ENCODE measurements at regions not wholly inside any gene's neighbourhood (a gene's known extent, or its start where the extent isn't known, plus 50 kb on each side); places are given as distances from the start of the nearest gene placed in this dataset.

- dilution Hi-C loops (cut with MboI; ENCODE audit: extremely low pct_ligation_motif_present, low sequenced_read_pairs), result no loop called here
- TF ChIP-seq EZH2 (IDR thresholded peaks at IDR 0.05; ENCODE audit: low read length), result no peak
- no peak for TF ChIP-seq CTCF (optimal IDR thresholded peaks at IDR 0.05 in 1 of 3, IDR thresholded peaks at IDR 0.05 in 1 of 3, conservative IDR thresholded peaks at IDR 0.05 in 1 of 3; ENCODE audit: extremely low read depth in 1 of 3, insufficient read depth in 2 of 3, low read length in 3 of 3)
- no peaks in the 10 kb centered on the region for H3K9me3 ChIP-seq (ENCODE audit: control insufficient read depth, low read depth, low read length)
- FAIRE-seq (no peak), DNase-seq (ENCODE audit: low read depth, low spot score) (no peak)
- no peaks in the 10 kb centered on the region for H3K36me3 ChIP-seq (ENCODE audit: control insufficient read depth in 2 of 2, extremely low read depth in 1 of 2, insufficient read depth in 2 of 2, low read length in 2 of 2)
- no peaks in the 10 kb centered on the region for H4K20me1 ChIP-seq (ENCODE audit: control insufficient read depth, extremely low read depth, insufficient read depth, low read length)
- no peaks in the 10 kb centered on the region for H3K27me3 ChIP-seq (ENCODE audit: control insufficient read depth, extremely low read depth, insufficient read depth, low read length)
- H3K79me2 ChIP-seq (ENCODE audit: control insufficient read depth, insufficient read depth, low read length), result no peaks in the 10 kb centered on the region
- no peak overlapping the region for H2AFZ ChIP-seq (ENCODE audit: control insufficient read depth, low read length)
- no peaks in the 10 kb centered on the region for H3K9me1 ChIP-seq (ENCODE audit: control insufficient read depth, extremely low read depth, insufficient read depth, low read length)
- no peak overlapping the region for H3K4me3 ChIP-seq (ENCODE audit: control insufficient read depth in 2 of 3, extremely low read depth in 1 of 3, insufficient read depth in 2 of 3, low read depth in 1 of 3, low read length in 3 of 3)
- H3K4me2 ChIP-seq (ENCODE audit: control insufficient read depth, extremely low read depth, insufficient read depth, low read depth, low read length), result no peak overlapping the region
- H3K9ac ChIP-seq (ENCODE audit: control insufficient read depth, extremely low read depth, insufficient read depth, low read length), result no peak overlapping the region
- no peak overlapping the region for H3K27ac ChIP-seq (ENCODE audit: control insufficient read depth, insufficient read depth, low read length)
- no peaks in the 10 kb centered on the region for H3K4me1 ChIP-seq (ENCODE audit: control insufficient read depth, extremely low read depth, insufficient read depth, low read length)
These were observed 62.6 kb downstream of the GLUD2 start for GRCh38 chrX:121109986-121110385.

GRCh38 chrX:121110536-121110935 is 63.1 kb downstream of the GLUD2 start:
- dilution Hi-C loops (cut with MboI; ENCODE audit: extremely low pct_ligation_motif_present, low sequenced_read_pairs), result no loop called here
- Histone ChIP-seq H3K9me3 (ENCODE audit: control insufficient read depth, low read depth, low read length) (no peaks in the 10 kb centered on the region), H3K27me3 (ENCODE audit: control insufficient read depth, extremely low read depth, insufficient read depth, low read length) (no peaks in the 10 kb centered on the region), H3K36me3 (ENCODE audit: control insufficient read depth in 2 of 2, extremely low read depth in 1 of 2, insufficient read depth in 2 of 2, low read length in 2 of 2) (no peaks in the 10 kb centered on the region), H2AFZ (ENCODE audit: control insufficient read depth, low read length) (no peak overlapping the region), H3K4me2 (ENCODE audit: control insufficient read depth, extremely low read depth, insufficient read depth, low read depth, low read length) (no peak overlapping the region), H3K4me1 (ENCODE audit: control insufficient read depth, extremely low read depth, insufficient read depth, low read length) (no peaks in the 10 kb centered on the region), H3K79me2 (ENCODE audit: control insufficient read depth, insufficient read depth, low read length) (no peaks in the 10 kb centered on the region), H3K9ac (ENCODE audit: control insufficient read depth, extremely low read depth, insufficient read depth, low read length) (no peak overlapping the region), H4K20me1 (ENCODE audit: control insufficient read depth, extremely low read depth, insufficient read depth, low read length) (no peaks in the 10 kb centered on the region), H3K9me1 (ENCODE audit: control insufficient read depth, extremely low read depth, insufficient read depth, low read length) (no peaks in the 10 kb centered on the region), H3K27ac (ENCODE audit: control insufficient read depth, insufficient read depth, low read length) (no peak overlapping the region), H3K4me3 (ENCODE audit: control insufficient read depth in 2 of 3, extremely low read depth in 1 of 3, insufficient read depth in 2 of 3, low read depth in 1 of 3, low read length in 3 of 3) (no peak overlapping the region)
- FAIRE-seq, result no peak
- TF ChIP-seq CTCF (optimal IDR thresholded peaks at IDR 0.05 in 1 of 3, IDR thresholded peaks at IDR 0.05 in 1 of 3, conservative IDR thresholded peaks at IDR 0.05 in 1 of 3; ENCODE audit: extremely low read depth in 1 of 3, insufficient read depth in 2 of 3, low read length in 3 of 3) (no peak), EZH2 (IDR thresholded peaks at IDR 0.05; ENCODE audit: low read length) (no peak)
- DNase-seq (ENCODE audit: low read depth, low spot score), result no peak

Data from keratinocyte (primary cell).